ENCODE measurements at regions not wholly inside any gene's neighbourhood (a gene's known extent, or its start where the extent isn't known, plus 50 kb on each side); places are given as distances from the start of the nearest gene placed in this dataset.

DNA sequence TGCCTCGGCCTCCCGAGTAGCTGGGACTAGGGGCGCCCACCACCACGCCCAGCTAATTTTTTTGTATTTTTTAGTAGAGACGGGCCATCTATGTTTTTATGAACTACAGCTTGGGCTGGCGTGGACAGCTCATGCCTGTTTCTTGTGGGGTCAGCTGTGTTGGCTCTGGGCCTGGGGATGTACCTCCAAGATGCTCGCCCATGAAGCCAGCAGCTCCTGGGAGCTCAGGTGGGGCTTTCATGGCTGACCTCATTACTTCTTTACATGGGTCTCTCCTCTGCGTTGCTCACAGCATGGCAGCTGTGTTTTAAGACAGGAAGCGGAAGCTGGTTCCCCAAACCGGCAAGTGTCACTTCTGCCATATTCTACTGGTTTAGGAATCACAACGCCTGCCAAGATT, 203.1 kb downstream of the SOX11 start:
- no peak for TF ChIP-seq POLR2A (IDR thresholded peaks at IDR 0.05; ENCODE audit: low read length)
- no peak for TF ChIP-seq GATA1 (IDR thresholded peaks at IDR 0.05; ENCODE audit: low read depth, low read length)
